H1 (cell line): ENCODE measurements at regions not wholly inside any gene's neighbourhood (a gene's known extent, or its start where the extent isn't known, plus 50 kb on each side); places are given as distances from the start of the nearest gene placed in this dataset.

Source experiments
- CEBPB ChIP-seq: IDR thresholded peaks from 2 replicates; pipeline ENCODE4 v1.6.1; 2012; ENCODE audit warnings: low read depth, low read length
- CTCF ChIP-seq, 3 experiments: IDR thresholded peaks; 1 replicate in 2 of 3; 2 replicates in 1 of 3; pipeline versions ENCODE4 v1.5.1 to v1.6.1; 2011; ENCODE audit warnings: low read length in 3 of 3, mild to moderate bottlenecking in 3 of 3, inconsistent platforms in 2 of 3, low read depth in 1 of 3, moderate library complexity in 1 of 3; ENCODE audit not compliant: insufficient read depth in 1 of 3; ENCODE audit errors: control extremely low read depth in 1 of 3
- EP300 ChIP-seq, 2 experiments: IDR thresholded peaks; 1 replicate in 1 of 2; 2 replicates in 1 of 2; pipeline ENCODE4 v1.6.1; 2011 to 2012; ENCODE audit warnings: low read depth in 2 of 2, low read length in 2 of 2, mild to moderate bottlenecking in 2 of 2, borderline replicate concordance in 1 of 2, inconsistent platforms in 1 of 2, moderate library complexity in 1 of 2
- EZH2 ChIP-seq: fragments of 200-600 bp; sonication (generic); IDR thresholded peaks from 2 replicates; pipeline ENCODE4 v1.7.1; 2012; ENCODE audit warnings: low read depth, mild to moderate bottlenecking, moderate library complexity, low read length, inconsistent platforms; ENCODE audit not compliant: severe bottlenecking
- JUND ChIP-seq: IDR thresholded peaks from 2 replicates; pipeline ENCODE4 v1.6.1; 2011; ENCODE audit warnings: mild to moderate bottlenecking, improper control_type of control experiment, low read length
- POLR2A ChIP-seq, 2 experiments: IDR thresholded peaks; 1 replicate in 1 of 2; 2 replicates in 1 of 2; pipeline ENCODE4 v1.6.1; 2011; ENCODE audit warnings: low read depth in 2 of 2, low read length in 2 of 2, mild to moderate bottlenecking in 2 of 2; ENCODE audit errors: control extremely low read depth in 1 of 2
- RFX5 ChIP-seq: IDR thresholded peaks from 2 replicates; pipeline ENCODE4 v1.6.1; 2011; ENCODE audit warnings: low read depth, low read length, improper control_type of control experiment, borderline replicate concordance
- ZNF274 ChIP-seq: IDR thresholded peaks from 2 replicates; pipeline ENCODE4 v1.7.0; 2012; ENCODE audit warnings: low read length, borderline replicate concordance; ENCODE audit errors: extremely low read depth
- TF ChIP-seq, protein P1 (sequence below): IDR thresholded peaks from 2 replicates; pipeline ENCODE4 v1.6.1; 2012; ENCODE audit warnings: inconsistent platforms
- TF ChIP-seq, protein P2 (sequence below): IDR thresholded peaks from 2 replicates; pipeline ENCODE4 v1.6.1; 2012; ENCODE audit warnings: low read length, inconsistent platforms

- TF ChIP-seq CTCF (IDR thresholded peaks at IDR 0.05; ENCODE audit: control extremely low read depth in 1 of 3, insufficient read depth in 1 of 3, low read depth in 1 of 3, low read length in 3 of 3) (no peak), POLR2A (IDR thresholded peaks at IDR 0.05; ENCODE audit: control extremely low read depth in 1 of 2, low read depth in 2 of 2, low read length in 2 of 2) (no peak), EZH2 (no peak), JUND (no peak), CEBPB (no peak), RFX5 (no peak), ZNF274 (no peak), EP300 (IDR thresholded peaks at IDR 0.05; ENCODE audit: borderline replicate concordance in 1 of 2, low read depth in 2 of 2, low read length in 2 of 2) (no peak)
- TF ChIP-seq, protein P1, sequence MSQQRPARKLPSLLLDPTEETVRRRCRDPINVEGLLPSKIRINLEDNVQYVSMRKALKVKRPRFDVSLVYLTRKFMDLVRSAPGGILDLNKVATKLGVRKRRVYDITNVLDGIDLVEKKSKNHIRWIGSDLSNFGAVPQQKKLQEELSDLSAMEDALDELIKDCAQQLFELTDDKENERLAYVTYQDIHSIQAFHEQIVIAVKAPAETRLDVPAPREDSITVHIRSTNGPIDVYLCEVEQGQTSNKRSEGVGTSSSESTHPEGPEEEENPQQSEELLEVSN = no peak
- TF ChIP-seq, protein P2, sequence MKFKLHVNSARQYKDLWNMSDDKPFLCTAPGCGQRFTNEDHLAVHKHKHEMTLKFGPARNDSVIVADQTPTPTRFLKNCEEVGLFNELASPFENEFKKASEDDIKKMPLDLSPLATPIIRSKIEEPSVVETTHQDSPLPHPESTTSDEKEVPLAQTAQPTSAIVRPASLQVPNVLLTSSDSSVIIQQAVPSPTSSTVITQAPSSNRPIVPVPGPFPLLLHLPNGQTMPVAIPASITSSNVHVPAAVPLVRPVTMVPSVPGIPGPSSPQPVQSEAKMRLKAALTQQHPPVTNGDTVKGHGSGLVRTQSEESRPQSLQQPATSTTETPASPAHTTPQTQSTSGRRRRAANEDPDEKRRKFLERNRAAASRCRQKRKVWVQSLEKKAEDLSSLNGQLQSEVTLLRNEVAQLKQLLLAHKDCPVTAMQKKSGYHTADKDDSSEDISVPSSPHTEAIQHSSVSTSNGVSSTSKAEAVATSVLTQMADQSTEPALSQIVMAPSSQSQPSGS = no peak
Observed at GRCh38 chr2:48109491-48110204, 203.3 kb upstream of the FBXO11 start.
